ENCODE measurements at regions not wholly inside any gene's neighbourhood (a gene's known extent, or its start where the extent isn't known, plus 50 kb on each side); places are given as distances from the start of the nearest gene placed in this dataset.
"Not testable (repeated sequence)": the region's sequence is repeated elsewhere in the genome, so short reads cannot be mapped to it uniquely, and the experiment has no call there.

DNA sequence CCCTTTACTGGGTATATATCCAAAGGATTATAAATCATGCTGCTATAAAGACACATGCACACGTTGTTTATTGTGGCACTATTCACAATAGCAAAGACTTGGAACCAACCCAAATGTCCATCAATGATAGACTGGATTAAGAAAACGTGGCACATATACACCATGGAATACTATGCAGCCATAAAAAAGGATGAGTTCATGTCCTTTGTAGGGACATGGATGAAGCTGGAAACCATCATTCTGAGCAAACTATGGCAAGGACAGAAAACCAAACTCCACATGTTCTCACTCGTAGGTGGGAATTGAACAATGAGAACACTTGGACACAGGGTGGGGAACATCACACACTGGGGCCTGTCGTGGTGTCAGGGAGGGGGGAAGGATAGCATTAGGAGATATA is 59.2 kb downstream of the CXorf49B start:
- not testable (repeated sequence) for DNase-seq (ENCODE audit: low spot score)

GRCh38 chrX:71823391-71824057 is 60.4 kb downstream of the CXorf49B start:
- DNase-seq (ENCODE audit: low spot score) = no peak

DNA sequence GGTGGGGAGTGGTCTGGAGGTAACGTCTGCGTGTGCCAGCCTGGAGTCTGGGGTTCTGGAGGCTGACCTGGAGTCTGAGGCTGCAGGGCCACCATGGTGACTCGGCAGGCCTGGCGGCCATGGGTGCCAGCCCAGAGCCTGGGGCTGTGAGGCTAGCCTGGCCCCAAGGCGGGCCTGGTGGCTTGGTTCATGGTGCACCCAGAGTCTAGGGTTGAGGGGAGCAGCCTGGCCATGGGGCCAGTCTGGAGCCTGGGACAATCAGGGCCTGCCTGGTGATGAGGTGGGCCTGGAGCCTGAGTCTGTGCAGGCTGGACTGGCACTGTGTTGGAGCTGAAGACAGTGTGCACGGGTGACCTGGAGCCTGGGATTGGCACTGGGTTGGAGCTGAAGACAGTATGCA is 64.9 kb downstream of the CXorf49B start:
- no peak for DNase-seq (ENCODE audit: low spot score)

DNA sequence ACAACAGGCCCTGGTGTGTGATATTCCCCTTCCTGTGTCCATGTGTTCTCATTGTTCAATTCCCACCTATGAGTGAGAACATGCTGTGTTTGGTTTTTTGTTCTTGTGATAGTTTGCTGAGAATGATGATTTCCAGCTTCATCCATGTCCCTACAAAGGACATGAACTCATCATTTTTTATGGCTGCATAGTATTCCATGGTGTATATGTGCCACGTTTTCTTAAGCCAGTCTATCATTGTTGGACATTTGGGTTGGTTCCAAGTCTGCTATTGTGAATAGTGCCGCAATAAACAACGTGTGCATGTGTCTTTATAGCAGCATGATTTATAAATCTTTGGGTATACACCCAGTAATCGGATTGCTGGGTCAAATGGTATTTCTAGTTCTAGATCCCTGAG is 72.6 kb upstream of the NHSL2 start:
- DNase-seq (ENCODE audit: low spot score) = not testable (repeated sequence)

DNA sequence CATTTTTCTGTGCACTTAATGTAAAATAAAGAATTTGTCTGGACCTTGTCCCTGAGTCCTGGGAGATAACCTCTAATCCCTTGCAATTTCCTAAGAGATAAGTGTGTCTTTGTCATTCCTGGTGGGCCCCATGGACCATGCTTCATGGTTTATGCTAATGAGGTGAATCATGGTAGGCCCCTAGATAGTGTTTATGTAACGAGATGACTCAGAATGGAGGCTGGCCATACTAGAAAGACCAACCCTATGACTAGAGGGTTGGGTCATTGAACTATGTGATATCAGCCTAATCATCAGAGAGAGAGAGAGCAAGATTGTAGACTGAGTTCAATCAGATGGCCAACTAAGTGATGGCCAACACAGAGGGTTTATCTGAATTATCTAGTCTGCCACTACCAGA is 64.2 kb upstream of the NHSL2 start:
- DNase-seq (ENCODE audit: low spot score) = no peak

GRCh38 chrX:71852182-71852581 is 58.5 kb upstream of the NHSL2 start:
- DNase-seq (ENCODE audit: low spot score) = no peak

DNA sequence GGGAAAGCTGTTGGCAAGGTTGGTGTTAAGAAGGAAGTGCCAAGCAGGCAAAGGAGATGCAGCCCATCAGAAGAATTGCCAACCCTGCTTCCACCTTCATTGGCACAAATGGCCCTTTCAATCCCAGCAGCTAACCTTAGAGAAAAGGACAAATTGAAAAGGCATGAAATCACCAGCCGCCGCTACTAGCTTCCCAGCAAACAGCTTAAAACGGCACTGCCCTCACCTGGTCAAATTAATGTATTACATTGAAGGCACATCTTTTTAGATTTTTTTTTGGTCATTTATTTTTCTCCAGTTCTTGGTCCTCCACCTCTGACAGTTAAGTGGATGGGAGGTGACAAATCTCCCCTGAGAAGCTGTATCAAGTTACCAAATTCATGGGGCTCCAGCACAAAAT is 51.0 kb upstream of the NHSL2 start:
- peak; percentile 51 for DNase-seq (ENCODE audit: low spot score)

Measured in Ammon's horn (tissue), 1 donor.